ENCODE measurements at regions not wholly inside any gene's neighbourhood (a gene's known extent, or its start where the extent isn't known, plus 50 kb on each side); places are given as distances from the start of the nearest gene placed in this dataset.
A peak's percentile ranks its signal among the peaks of the same experiment; 100 is the strongest.

DNA sequence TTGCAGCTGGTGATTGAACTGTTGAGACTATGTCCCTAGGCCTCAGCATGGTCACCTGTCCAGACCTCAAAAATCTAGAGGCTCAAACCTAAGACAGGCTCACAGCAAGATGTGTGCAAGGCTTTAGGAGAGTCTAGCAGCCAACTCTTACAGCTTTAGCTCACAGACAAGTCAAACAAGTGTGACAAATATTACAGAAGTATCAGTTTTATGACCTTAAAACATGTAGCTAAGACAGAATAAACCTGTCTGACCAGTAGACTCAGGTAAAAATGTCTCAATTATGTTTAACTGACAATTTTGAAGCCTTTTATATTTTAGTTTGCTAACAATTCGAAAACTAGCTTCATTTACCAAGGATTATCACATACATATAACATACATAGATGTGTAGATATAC is 80.0 kb upstream of the HTATIP2 start:
- no peaks in the 10 kb centered on the region for H3K9me3 ChIP-seq
- no peaks in the 10 kb centered on the region for H3K36me3 ChIP-seq (ENCODE audit: low read depth, missing control alignments)
- intact Hi-C loops (cut with DNase I; ENCODE audit: low total_unique reads), result no loop called here
- no peak overlapping the region for H3K4me3 ChIP-seq
- no peaks in the 10 kb centered on the region for H3K4me1 ChIP-seq
- no peak for DNase-seq
- 50 to 73% methylated on average over 1 of the region's 1 CpG for WGBS, 2 donors
- H3K27ac ChIP-seq, result no peak overlapping the region
- TF ChIP-seq POLR2A (IDR thresholded peaks at IDR 0.05), result no peak
- TF ChIP-seq, protein P1, sequence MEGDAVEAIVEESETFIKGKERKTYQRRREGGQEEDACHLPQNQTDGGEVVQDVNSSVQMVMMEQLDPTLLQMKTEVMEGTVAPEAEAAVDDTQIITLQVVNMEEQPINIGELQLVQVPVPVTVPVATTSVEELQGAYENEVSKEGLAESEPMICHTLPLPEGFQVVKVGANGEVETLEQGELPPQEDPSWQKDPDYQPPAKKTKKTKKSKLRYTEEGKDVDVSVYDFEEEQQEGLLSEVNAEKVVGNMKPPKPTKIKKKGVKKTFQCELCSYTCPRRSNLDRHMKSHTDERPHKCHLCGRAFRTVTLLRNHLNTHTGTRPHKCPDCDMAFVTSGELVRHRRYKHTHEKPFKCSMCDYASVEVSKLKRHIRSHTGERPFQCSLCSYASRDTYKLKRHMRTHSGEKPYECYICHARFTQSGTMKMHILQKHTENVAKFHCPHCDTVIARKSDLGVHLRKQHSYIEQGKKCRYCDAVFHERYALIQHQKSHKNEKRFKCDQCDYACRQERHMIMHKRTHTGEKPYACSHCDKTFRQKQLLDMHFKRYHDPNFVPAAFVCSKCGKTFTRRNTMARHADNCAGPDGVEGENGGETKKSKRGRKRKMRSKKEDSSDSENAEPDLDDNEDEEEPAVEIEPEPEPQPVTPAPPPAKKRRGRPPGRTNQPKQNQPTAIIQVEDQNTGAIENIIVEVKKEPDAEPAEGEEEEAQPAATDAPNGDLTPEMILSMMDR (IDR thresholded peaks at IDR 0.05), result no peak
- H3K27me3 ChIP-seq, result no peaks in the 10 kb centered on the region

GRCh38 chr11:20278727-20279126 is 84.8 kb upstream of the HTATIP2 start:
- intact Hi-C loops (cut with DNase I; ENCODE audit: low total_unique reads), result no loop called here
- TF ChIP-seq, protein P1 (IDR thresholded peaks at IDR 0.05), result no peak
- TF ChIP-seq POLR2A (IDR thresholded peaks at IDR 0.05), result no peak
- Histone ChIP-seq H3K36me3 (ENCODE audit: low read depth, missing control alignments) (no peaks in the 10 kb centered on the region), H3K4me1 (no peaks in the 10 kb centered on the region), H3K27ac (no peak overlapping the region), H3K4me3 (no peak overlapping the region), H3K27me3 (no peaks in the 10 kb centered on the region), H3K9me3 (no peaks in the 10 kb centered on the region)
- WGBS, 2 donors, result 39 to 60% methylated on average over 5 of the region's 5 CpGs
- DNase-seq, result peak; percentile 59

- H3K9me3 ChIP-seq, result no peaks in the 10 kb centered on the region
- no peak for DNase-seq
- TF ChIP-seq, protein P1 (IDR thresholded peaks at IDR 0.05), result no peak
- no peak for TF ChIP-seq POLR2A (IDR thresholded peaks at IDR 0.05)
- WGBS, 2 donors, result 87 to 93% methylated on average over 13 to 14 of the region's 14 CpGs
- H3K4me1 ChIP-seq, result no peaks in the 10 kb centered on the region
- no peaks in the 10 kb centered on the region for H3K36me3 ChIP-seq (ENCODE audit: low read depth, missing control alignments)
- H3K4me3 ChIP-seq, result no peak overlapping the region
- intact Hi-C loops (cut with DNase I; ENCODE audit: low total_unique reads), result no loop called here
- H3K27me3 ChIP-seq, result no peaks in the 10 kb centered on the region
- no peak overlapping the region for H3K27ac ChIP-seq
These were observed 86.5 kb upstream of the HTATIP2 start for GRCh38 chr11:20277014-20277413.

- DNase-seq, result no peak
- H3K4me3 ChIP-seq, result no peak overlapping the region
- H3K4me1 ChIP-seq, result no peaks in the 10 kb centered on the region
- no peaks in the 10 kb centered on the region for H3K27me3 ChIP-seq
- 90 to 92% methylated on average over 11 to 15 of the region's 15 CpGs for WGBS, 2 donors
- no peaks in the 10 kb centered on the region for H3K36me3 ChIP-seq (ENCODE audit: low read depth, missing control alignments)
- no peak overlapping the region for H3K27ac ChIP-seq
- intact Hi-C loops (cut with DNase I; ENCODE audit: low total_unique reads), result no loop called here
- no peak for TF ChIP-seq POLR2A (IDR thresholded peaks at IDR 0.05)
- TF ChIP-seq, protein P1 (IDR thresholded peaks at IDR 0.05), result no peak
- H3K9me3 ChIP-seq, result no peaks in the 10 kb centered on the region
These were observed 87.2 kb upstream of the HTATIP2 start for GRCh38 chr11:20275987-20276965.
